ENCODE measurements at regions not wholly inside any gene's neighbourhood (a gene's known extent, or its start where the extent isn't known, plus 50 kb on each side); places are given as distances from the start of the nearest gene placed in this dataset.

DNA sequence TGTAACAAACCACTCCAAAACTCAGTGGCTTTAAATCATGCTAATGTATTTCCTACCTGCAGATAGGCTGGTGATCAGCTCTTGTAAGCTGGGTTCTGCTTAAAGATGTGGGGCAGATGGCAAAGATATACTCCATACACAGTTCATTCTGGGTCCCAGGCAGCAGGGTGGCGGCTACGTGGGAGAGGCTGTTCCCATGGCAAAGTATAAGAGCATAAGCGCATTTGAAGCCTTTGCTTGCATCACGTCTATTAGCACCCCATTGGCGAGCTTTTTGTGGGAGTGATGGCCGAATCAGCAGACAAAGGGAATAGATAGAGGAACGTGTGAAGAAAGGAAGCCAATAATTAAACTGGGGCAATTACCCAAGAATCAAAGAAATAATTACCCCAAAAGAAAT is 523.1 kb downstream of the SPATA31D1 start:
- peaks cover 2% of the 10 kb centered on the region; the same call in 1 of the 2 replicates for H3K27me3 Mint-ChIP-seq (ENCODE audit: low read depth)
- no CpG with 5 or more reads among the region's 7 CpGs for WGBS (ENCODE audit: extremely low coverage, insufficient read length, low lambda C conversion rate)
- H2BK15ac ChIP-seq (ENCODE audit: low read depth, low read length) = no peak overlapping the region
- no peak overlapping the region for H4K8ac ChIP-seq (replicated peaks; ENCODE audit: insufficient read length, low read depth, low read length)
- H2BK20ac ChIP-seq (ENCODE audit: low read depth, low read length, poor library complexity, severe bottlenecking) = no peak overlapping the region
- peaks cover 0 to 12% (median 0%) of the 10 kb centered on the region in 3 experiments; a peak in 1 of 7 replicates for H3K36me3 Mint-ChIP-seq (ENCODE audit: insufficient read depth in 1 of 3, low read depth in 3 of 3)
- TF ChIP-seq, protein P1, sequence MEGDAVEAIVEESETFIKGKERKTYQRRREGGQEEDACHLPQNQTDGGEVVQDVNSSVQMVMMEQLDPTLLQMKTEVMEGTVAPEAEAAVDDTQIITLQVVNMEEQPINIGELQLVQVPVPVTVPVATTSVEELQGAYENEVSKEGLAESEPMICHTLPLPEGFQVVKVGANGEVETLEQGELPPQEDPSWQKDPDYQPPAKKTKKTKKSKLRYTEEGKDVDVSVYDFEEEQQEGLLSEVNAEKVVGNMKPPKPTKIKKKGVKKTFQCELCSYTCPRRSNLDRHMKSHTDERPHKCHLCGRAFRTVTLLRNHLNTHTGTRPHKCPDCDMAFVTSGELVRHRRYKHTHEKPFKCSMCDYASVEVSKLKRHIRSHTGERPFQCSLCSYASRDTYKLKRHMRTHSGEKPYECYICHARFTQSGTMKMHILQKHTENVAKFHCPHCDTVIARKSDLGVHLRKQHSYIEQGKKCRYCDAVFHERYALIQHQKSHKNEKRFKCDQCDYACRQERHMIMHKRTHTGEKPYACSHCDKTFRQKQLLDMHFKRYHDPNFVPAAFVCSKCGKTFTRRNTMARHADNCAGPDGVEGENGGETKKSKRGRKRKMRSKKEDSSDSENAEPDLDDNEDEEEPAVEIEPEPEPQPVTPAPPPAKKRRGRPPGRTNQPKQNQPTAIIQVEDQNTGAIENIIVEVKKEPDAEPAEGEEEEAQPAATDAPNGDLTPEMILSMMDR (conservative IDR thresholded peaks at IDR 0.05) = no peak
- H3K79me1 ChIP-seq (ENCODE audit: insufficient read depth, low read depth, low read length, poor library complexity, severe bottlenecking) = no peaks in the 10 kb centered on the region
- H3K56ac ChIP-seq (ENCODE audit: insufficient read length, low read depth, low read length) = no peak overlapping the region
- no peak overlapping the region for H3K9ac ChIP-seq (ENCODE audit: extremely low read depth, insufficient read length, low read length)
- no peaks in the 10 kb centered on the region for H3K4me1 ChIP-seq (ENCODE audit: insufficient read depth, low read length)
- no peak overlapping the region for H3K23ac ChIP-seq (ENCODE audit: insufficient read length, low read depth, low read length)
- no peak overlapping the region for H4K5ac ChIP-seq (ENCODE audit: insufficient read length, low read depth, low read length)
- H3K9me3 Mint-ChIP-seq = peaks cover 2 to 7% of the 10 kb centered on the region in 2 experiments; a peak in 2 of 5 replicates
- H3K27ac Mint-ChIP-seq = no peak overlapping the region
- no peak overlapping the region for H3T11ph ChIP-seq (ENCODE audit: low read length)
- no peak overlapping the region for H2BK5ac ChIP-seq (ENCODE audit: insufficient read length, low read length)
- no peak overlapping the region for H2AK5ac ChIP-seq (ENCODE audit: insufficient read length, low read length)
- H3K4me1 Mint-ChIP-seq = no peaks in the 10 kb centered on the region
- no peak overlapping the region for H2AFZ ChIP-seq (ENCODE audit: low read length)
- H4K91ac ChIP-seq (ENCODE audit: insufficient read length, low read depth, low read length) = no peak overlapping the region
- no peak for DNase-seq
- no peak overlapping the region for H2BK12ac ChIP-seq (ENCODE audit: insufficient read length, low read depth, low read length)
- H3K27ac ChIP-seq (ENCODE audit: insufficient read length, low read depth, low read length) = no peak overlapping the region
- H3K9me3 ChIP-seq (ENCODE audit: control insufficient read depth, low read depth, low read length) = no peaks in the 10 kb centered on the region
- no peaks in the 10 kb centered on the region for H3K27me3 ChIP-seq (ENCODE audit: insufficient read depth, low read length)
- H3K14ac ChIP-seq (ENCODE audit: insufficient read depth, low read length) = no peak overlapping the region
- H2BK120ac ChIP-seq (ENCODE audit: low read depth, low read length, poor library complexity, severe bottlenecking) = no peak overlapping the region
- no peak overlapping the region for H3K18ac ChIP-seq (ENCODE audit: insufficient read length, low read depth, low read length)
- H3K23me2 ChIP-seq (ENCODE audit: insufficient read length, low read depth, low read length, poor library complexity, severe bottlenecking) = no peaks in the 10 kb centered on the region
- no peak overlapping the region for H3K4me3 Mint-ChIP-seq
- no peaks in the 10 kb centered on the region for H4K20me1 ChIP-seq (ENCODE audit: control insufficient read depth, insufficient read depth, insufficient read length)
- H3K4ac ChIP-seq (ENCODE audit: low read depth, low read length) = no peak overlapping the region
- no peaks in the 10 kb centered on the region for H3K79me2 ChIP-seq (ENCODE audit: insufficient read depth, low read length)
- H3K4me2 ChIP-seq (ENCODE audit: insufficient read depth, insufficient read length, low read length) = no peak overlapping the region
